ENCODE measurements at regions not wholly inside any gene's neighbourhood (a gene's known extent, or its start where the extent isn't known, plus 50 kb on each side); places are given as distances from the start of the nearest gene placed in this dataset.
"Not testable (repeated sequence)": the region's sequence is repeated elsewhere in the genome, so short reads cannot be mapped to it uniquely, and the experiment has no call there.

GRCh38 chr2:236769981-236770671 lies 200.5 kb downstream of the ACKR3 start:
- DNase-seq (ENCODE audit: low read depth): no peak

GRCh38 chr2:236772220-236772837 lies 202.7 kb downstream of the ACKR3 start:
- DNase-seq (ENCODE audit: low read depth): no peak

- no peak for DNase-seq (ENCODE audit: low read depth)
Observed at GRCh38 chr2:236773206-236773605, 203.6 kb downstream of the ACKR3 start.

GRCh38 chr2:236774171-236774570 lies 204.5 kb downstream of the ACKR3 start:
- no peak for DNase-seq (ENCODE audit: low read depth)

GRCh38 chr2:236775511-236775910 lies 205.9 kb downstream of the ACKR3 start:
- no peak for DNase-seq (ENCODE audit: low read depth)

GRCh38 chr2:236776206-236776605 lies 206.6 kb downstream of the ACKR3 start:
- no peak for DNase-seq (ENCODE audit: low read depth)

GRCh38 chr2:236776695-236777251 lies 207.1 kb downstream of the ACKR3 start:
- no peak for DNase-seq (ENCODE audit: low read depth)

GRCh38 chr2:236777408-236777807 lies 207.8 kb downstream of the ACKR3 start:
- no peak for DNase-seq (ENCODE audit: low read depth)

- no peak for DNase-seq (ENCODE audit: low read depth)
Observed at GRCh38 chr2:236781933-236782816, 212.6 kb downstream of the ACKR3 start.

- no peak for DNase-seq (ENCODE audit: low read depth)
Observed at GRCh38 chr2:236782938-236783337, 213.3 kb downstream of the ACKR3 start.

GRCh38 chr2:236783417-236784020 lies 213.9 kb downstream of the ACKR3 start:
- DNase-seq (ENCODE audit: low read depth): no peak

GRCh38 chr2:236785611-236786057 lies 216.0 kb downstream of the ACKR3 start:
- DNase-seq (ENCODE audit: low read depth): no peak

- no peak for DNase-seq (ENCODE audit: low read depth)
Observed at GRCh38 chr2:236786751-236787150, 217.1 kb downstream of the ACKR3 start.

GRCh38 chr2:236787376-236787775 lies 217.8 kb downstream of the ACKR3 start:
- DNase-seq (ENCODE audit: low read depth): not testable (repeated sequence)

GRCh38 chr2:236787885-236788284 lies 218.3 kb downstream of the ACKR3 start:
- no peak for DNase-seq (ENCODE audit: low read depth)

- no peak for DNase-seq (ENCODE audit: low read depth)
Observed at GRCh38 chr2:236790963-236791362, 221.3 kb downstream of the ACKR3 start.

- no peak for DNase-seq (ENCODE audit: low read depth)
Observed at GRCh38 chr2:236793023-236794011, 223.7 kb downstream of the ACKR3 start.

GRCh38 chr2:236794176-236794957 lies 224.7 kb downstream of the ACKR3 start:
- no peak for DNase-seq (ENCODE audit: low read depth)

GRCh38 chr2:236795169-236795860 lies 225.7 kb downstream of the ACKR3 start:
- DNase-seq (ENCODE audit: low read depth): no peak
